GM12873 (cell line): ENCODE measurements at regions not wholly inside any gene's neighbourhood (a gene's known extent, or its start where the extent isn't known, plus 50 kb on each side); places are given as distances from the start of the nearest gene placed in this dataset.

Experiments used
- CTCF ChIP-seq: IDR thresholded peaks from 2 replicates; pipeline ENCODE4 v1.5.1; 2012; ENCODE audit warnings: low read depth, mild to moderate bottlenecking, moderate library complexity, low read length, control low read depth; ENCODE audit not compliant: insufficient read depth; ENCODE audit errors: missing control alignments

- TF ChIP-seq CTCF = no peak
Measured at GRCh38 chr2:149679286-149679685, 91.7 kb upstream of the MMADHC start.

GRCh38 chr2:149677416-149677815, 89.8 kb upstream of the MMADHC start:
- no peak for TF ChIP-seq CTCF

- no peak for TF ChIP-seq CTCF
Measured at GRCh38 chr2:149670086-149670485, 82.5 kb upstream of the MMADHC start.

GRCh38 chr2:149666809-149667320, 79.3 kb upstream of the MMADHC start:
- TF ChIP-seq CTCF = no peak

- no peak for TF ChIP-seq CTCF
Measured at GRCh38 chr2:149664896-149665295, 77.3 kb upstream of the MMADHC start.

- TF ChIP-seq CTCF = no peak
Measured at GRCh38 chr2:149662556-149662955, 75.0 kb upstream of the MMADHC start.

- TF ChIP-seq CTCF = no peak
Measured at GRCh38 chr2:149661844-149662243, 74.3 kb upstream of the MMADHC start.
